Choroid plexus epithelial cell (primary cell): ENCODE measurements at regions not wholly inside any gene's neighbourhood (a gene's known extent, or its start where the extent isn't known, plus 50 kb on each side); places are given as distances from the start of the nearest gene placed in this dataset.

Source experiments
- DNase-seq: peaks from one replicate; pipeline ENCODE4 v3.0.0-alpha.2; 2010; ENCODE audit warnings: low read depth
- H3K4me3 ChIP-seq: 2 replicates; pipeline ENCODE4 v1.5.1; 2011; ENCODE audit warnings: low read depth, mild to moderate bottlenecking, control low read depth, low read length, moderate library complexity
- CTCF ChIP-seq: conservative IDR thresholded peaks from 2 replicates; pipeline ENCODE4 v1.5.1; 2011; ENCODE audit warnings: low read depth, mild to moderate bottlenecking, control low read depth, inconsistent platforms, low read length, moderate library complexity

GRCh38 chr3:106004137-106004681 lies 135.4 kb upstream of the CBLB start:
- no peak for TF ChIP-seq CTCF
- peak overlapping the region; percentile 26 for H3K4me3 ChIP-seq
- DNase-seq, result peak; percentile 95

- H3K4me3 ChIP-seq, result no peak overlapping the region
- DNase-seq, result peak; percentile 39
- no peak for TF ChIP-seq CTCF
Measured at GRCh38 chr3:106004826-106005225, 136.0 kb upstream of the CBLB start.

DNA sequence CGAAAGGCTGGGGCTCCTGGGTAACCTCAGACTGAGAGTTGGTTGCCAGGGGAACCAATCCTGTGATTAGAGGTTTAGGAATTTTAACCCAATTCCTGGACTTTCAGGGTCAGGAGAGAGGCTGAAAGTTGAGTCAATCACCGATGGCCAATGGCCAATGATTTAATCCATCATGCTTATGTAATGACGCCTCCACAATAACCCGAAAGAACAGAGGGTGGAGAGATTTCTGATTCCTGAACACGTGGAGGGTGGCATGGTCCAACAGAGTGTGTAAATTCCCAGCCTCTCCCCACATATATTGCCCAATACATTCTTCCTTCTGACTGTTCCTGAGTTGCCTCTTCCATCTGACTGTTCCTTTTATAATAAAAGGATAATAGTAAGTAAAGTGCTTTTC lies 137.2 kb upstream of the CBLB start:
- no peak overlapping the region for H3K4me3 ChIP-seq
- DNase-seq, result peak; percentile 80
- no peak for TF ChIP-seq CTCF

- no peak for DNase-seq
- no peak overlapping the region for H3K4me3 ChIP-seq
- TF ChIP-seq CTCF, result no peak
Measured at GRCh38 chr3:106006571-106006970, 137.8 kb upstream of the CBLB start.

GRCh38 chr3:106007512-106007911 lies 138.7 kb upstream of the CBLB start:
- DNase-seq, result no peak
- no peak for TF ChIP-seq CTCF
- no peak overlapping the region for H3K4me3 ChIP-seq

GRCh38 chr3:106008766-106009165 lies 140.0 kb upstream of the CBLB start:
- no peak for TF ChIP-seq CTCF
- peak; percentile 34 for DNase-seq
- no peak overlapping the region for H3K4me3 ChIP-seq

- no peak overlapping the region for H3K4me3 ChIP-seq
- DNase-seq, result no peak
- TF ChIP-seq CTCF, result no peak
Measured at GRCh38 chr3:106010829-106011228, 142.0 kb upstream of the CBLB start.
